ENCODE measurements at regions not wholly inside any gene's neighbourhood (a gene's known extent, or its start where the extent isn't known, plus 50 kb on each side); places are given as distances from the start of the nearest gene placed in this dataset.

- TF ChIP-seq CTCF (IDR thresholded peaks at IDR 0.05; ENCODE audit: insufficient read depth, low read length) = no peak
- no peak for DNase-seq (ENCODE audit: low read depth)
- H3K4me3 ChIP-seq (ENCODE audit: low read depth, low read length) = no peak overlapping the region
Observed at GRCh38 chr2:128687565-128687964, 368.9 kb upstream of the HS6ST1 start.

- no peak overlapping the region for H3K4me3 ChIP-seq (ENCODE audit: low read depth, low read length)
- DNase-seq (ENCODE audit: low read depth) = no peak
- no peak for TF ChIP-seq CTCF (IDR thresholded peaks at IDR 0.05; ENCODE audit: insufficient read depth, low read length)
Observed at GRCh38 chr2:128689971-128690370, 371.3 kb upstream of the HS6ST1 start.

GRCh38 chr2:128690431-128690830 is 371.8 kb upstream of the HS6ST1 start:
- H3K4me3 ChIP-seq (ENCODE audit: low read depth, low read length) = no peak overlapping the region
- DNase-seq (ENCODE audit: low read depth) = no peak
- no peak for TF ChIP-seq CTCF (IDR thresholded peaks at IDR 0.05; ENCODE audit: insufficient read depth, low read length)

- TF ChIP-seq CTCF (IDR thresholded peaks at IDR 0.05; ENCODE audit: insufficient read depth, low read length) = no peak
- no peak for DNase-seq (ENCODE audit: low read depth)
- H3K4me3 ChIP-seq (ENCODE audit: low read depth, low read length) = no peak overlapping the region
Observed at GRCh38 chr2:128690869-128691268, 372.2 kb upstream of the HS6ST1 start.

GRCh38 chr2:128691526-128691925 is 372.9 kb upstream of the HS6ST1 start:
- H3K4me3 ChIP-seq (ENCODE audit: low read depth, low read length) = no peak overlapping the region
- no peak for TF ChIP-seq CTCF (IDR thresholded peaks at IDR 0.05; ENCODE audit: insufficient read depth, low read length)
- DNase-seq (ENCODE audit: low read depth) = no peak

- no peak for DNase-seq (ENCODE audit: low read depth)
- H3K4me3 ChIP-seq (ENCODE audit: low read depth, low read length) = no peak overlapping the region
- no peak for TF ChIP-seq CTCF (IDR thresholded peaks at IDR 0.05; ENCODE audit: insufficient read depth, low read length)
Observed at GRCh38 chr2:128692895-128693742, 374.5 kb upstream of the HS6ST1 start.

- no peak overlapping the region for H3K4me3 ChIP-seq (ENCODE audit: low read depth, low read length)
- DNase-seq (ENCODE audit: low read depth) = no peak
- no peak for TF ChIP-seq CTCF (IDR thresholded peaks at IDR 0.05; ENCODE audit: insufficient read depth, low read length)
Observed at GRCh38 chr2:128693743-128694029, 375.0 kb upstream of the HS6ST1 start.

Data from fibroblast of the aortic adventitia (primary cell).